ENCODE measurements at regions not wholly inside any gene's neighbourhood (a gene's known extent, or its start where the extent isn't known, plus 50 kb on each side); places are given as distances from the start of the nearest gene placed in this dataset.

- TF ChIP-seq AR (CRISPR knock-in tag; IDR thresholded peaks at IDR 0.05): no peak
- no peak for TF ChIP-seq NFE2L1 (CRISPR knock-in tag; IDR thresholded peaks at IDR 0.05)
- no peak for TF ChIP-seq RORB (CRISPR knock-in tag; IDR thresholded peaks at IDR 0.05)
- TF ChIP-seq CDX4 (CRISPR knock-in tag; IDR thresholded peaks at IDR 0.05; ENCODE audit: borderline replicate concordance): no peak
- TF ChIP-seq MLX (CRISPR knock-in tag; IDR thresholded peaks at IDR 0.05): no peak
- TF ChIP-seq ZNF423 (CRISPR knock-in tag; IDR thresholded peaks at IDR 0.05): no peak
These were observed 73.7 kb upstream of the PRR5 start (continued) for GRCh38 chr22:44628273-44628672.

- peaks cover 5% of the 10 kb centered on the region; the same call in 1 of the 2 replicates for H3K9me3 Mint-ChIP-seq
- H3K36me3 Mint-ChIP-seq: no peaks in the 10 kb centered on the region
- ChIA-PET POLR2A (interaction anchor here (0.5 kb wide), 2 partner anchors 71 to 799 kb away, joined by 3 read pairs; no protein-coding TSS in a partner anchor), CTCF (interaction anchor here (0.6 to 5.2 kb wide), 14 partner anchors 13 to 672 kb away, joined by 3 to 44 read pairs (median 4); partner anchors contain the start of gene SAMM50)
- DNase-seq (ENCODE audit: low spot score): no peak
- ATAC-seq: no peak
- H3K27ac Mint-ChIP-seq: no peak overlapping the region
- H3K4me1 Mint-ChIP-seq: no peaks in the 10 kb centered on the region
- peaks cover 88% of the 10 kb centered on the region for H3K27me3 Mint-ChIP-seq (ENCODE audit: low read depth)
- no peak overlapping the region for H3K4me3 Mint-ChIP-seq
- TF ChIP-seq ZSCAN18 (CRISPR knock-in tag; IDR thresholded peaks at IDR 0.05) (no peak), NR1H2 (CRISPR knock-in tag; IDR thresholded peaks at IDR 0.05) (no peak), ZNF416 (CRISPR knock-in tag; IDR thresholded peaks at IDR 0.05) (no peak), PRRX2 (CRISPR knock-in tag; IDR thresholded peaks at IDR 0.05) (no peak), CBFB (CRISPR knock-in tag; IDR thresholded peaks at IDR 0.05; ENCODE audit: low read depth) (no peak), ERG (CRISPR knock-in tag; IDR thresholded peaks at IDR 0.05) (no peak), EMX1 (CRISPR knock-in tag; IDR thresholded peaks at IDR 0.05) (no peak), ZMAT4 (CRISPR knock-in tag; IDR thresholded peaks at IDR 0.05) (no peak), MXD4 (CRISPR knock-in tag; IDR thresholded peaks at IDR 0.05; ENCODE audit: borderline replicate concordance) (no peak), E2F4 (CRISPR knock-in tag; IDR thresholded peaks at IDR 0.05; ENCODE audit: borderline replicate concordance, low read depth) (no peak), ZBTB21 (CRISPR knock-in tag; IDR thresholded peaks at IDR 0.05; ENCODE audit: borderline replicate concordance) (no peak), JUN (CRISPR knock-in tag; IDR thresholded peaks at IDR 0.05) (no peak), SMAD4 (CRISPR knock-in tag; IDR thresholded peaks at IDR 0.05) (no peak), ZNF281 (CRISPR knock-in tag; IDR thresholded peaks at IDR 0.05) (no peak), SP1 (CRISPR knock-in tag; conservative IDR thresholded peaks at IDR 0.05) (no peak), ZNF121 (CRISPR knock-in tag; IDR thresholded peaks at IDR 0.05) (no peak), ZNF219 (CRISPR knock-in tag; IDR thresholded peaks at IDR 0.05; ENCODE audit: borderline replicate concordance) (no peak), MLX (CRISPR knock-in tag; IDR thresholded peaks at IDR 0.05) (no peak)
These were observed 74.4 kb upstream of the PRR5 start for GRCh38 chr22:44627521-44628139.

All from WTC11 (cell line).